OCI-LY3 (cell line): ENCODE measurements at regions not wholly inside any gene's neighbourhood (a gene's known extent, or its start where the extent isn't known, plus 50 kb on each side); places are given as distances from the start of the nearest gene placed in this dataset.

Source experiments
- CTCF ChIP-seq: fragments of 200-600, 300-600 bp; sonication (generic); IDR thresholded peaks from 2 replicates; pipeline ENCODE4 v1.5.1; 2014; ENCODE audit warnings: antibody characterized with exemption, low read length, low read depth
- EZH2phosphoT487 ChIP-seq: fragments of 200-600 bp; shearing (Covaris generic); IDR thresholded peaks from 2 replicates; pipeline ENCODE4 v1.6.1; 2018; ENCODE audit warnings: antibody characterized with exemption, mixed run types, low read depth

GRCh38 chr6:43846556-43846955 is 76.5 kb downstream of the VEGFA start:
- TF ChIP-seq EZH2phosphoT487, result no peak
- TF ChIP-seq CTCF, result no peak
